Breast epithelium (tissue), 3 donors: ENCODE measurements at regions not wholly inside any gene's neighbourhood (a gene's known extent, or its start where the extent isn't known, plus 50 kb on each side); places are given as distances from the start of the nearest gene placed in this dataset.

Source experiments
- POLR2A ChIP-seq: fragments of 450-650 bp; IDR thresholded peaks from one replicate; pipeline ENCODE4 v1.6.1; 2016; ENCODE audit warnings: antibody characterized with exemption, mild to moderate bottlenecking, moderate library complexity
- POLR2AphosphoS5 ChIP-seq, 3 donors: sonication (generic); formaldehyde crosslinking; IDR thresholded peaks; one replicate each; pipeline ENCODE4 v1.6.1; 2017; ENCODE audit warnings: antibody characterized with exemption in 3 of 3
- TF ChIP-seq, protein P1 (sequence below), 3 donors: fragments of 450-650 bp; IDR thresholded peaks; one replicate each; pipeline ENCODE4 v1.5.1; 2016 to 2017; ENCODE audit warnings: antibody characterized with exemption in 3 of 3, mild to moderate bottlenecking in 3 of 3, moderate library complexity in 3 of 3

DNA sequence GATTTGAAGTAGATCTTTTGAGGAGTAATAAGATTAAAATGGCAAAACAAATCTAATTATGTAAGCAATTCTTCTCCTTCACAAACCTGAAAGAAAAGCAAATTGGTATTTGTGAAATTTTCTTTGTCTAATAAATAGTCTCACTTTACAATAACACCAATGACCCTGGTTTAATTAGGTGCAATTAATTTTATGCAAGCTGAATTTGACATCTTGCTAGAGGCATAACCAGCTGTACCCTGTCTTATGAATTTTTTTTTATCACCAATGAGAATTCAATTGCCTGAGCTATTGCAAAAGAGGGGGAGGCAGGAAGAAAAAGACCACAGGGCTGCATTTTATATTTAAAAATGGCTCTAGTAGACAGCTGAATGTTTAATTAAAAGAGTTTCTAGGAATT, 113.5 kb upstream of the IL12A start:
- TF ChIP-seq POLR2A (no peak), POLR2AphosphoS5 (IDR thresholded peaks at IDR 0.05) (no peak)
- TF ChIP-seq, protein P1, sequence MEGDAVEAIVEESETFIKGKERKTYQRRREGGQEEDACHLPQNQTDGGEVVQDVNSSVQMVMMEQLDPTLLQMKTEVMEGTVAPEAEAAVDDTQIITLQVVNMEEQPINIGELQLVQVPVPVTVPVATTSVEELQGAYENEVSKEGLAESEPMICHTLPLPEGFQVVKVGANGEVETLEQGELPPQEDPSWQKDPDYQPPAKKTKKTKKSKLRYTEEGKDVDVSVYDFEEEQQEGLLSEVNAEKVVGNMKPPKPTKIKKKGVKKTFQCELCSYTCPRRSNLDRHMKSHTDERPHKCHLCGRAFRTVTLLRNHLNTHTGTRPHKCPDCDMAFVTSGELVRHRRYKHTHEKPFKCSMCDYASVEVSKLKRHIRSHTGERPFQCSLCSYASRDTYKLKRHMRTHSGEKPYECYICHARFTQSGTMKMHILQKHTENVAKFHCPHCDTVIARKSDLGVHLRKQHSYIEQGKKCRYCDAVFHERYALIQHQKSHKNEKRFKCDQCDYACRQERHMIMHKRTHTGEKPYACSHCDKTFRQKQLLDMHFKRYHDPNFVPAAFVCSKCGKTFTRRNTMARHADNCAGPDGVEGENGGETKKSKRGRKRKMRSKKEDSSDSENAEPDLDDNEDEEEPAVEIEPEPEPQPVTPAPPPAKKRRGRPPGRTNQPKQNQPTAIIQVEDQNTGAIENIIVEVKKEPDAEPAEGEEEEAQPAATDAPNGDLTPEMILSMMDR (IDR thresholded peaks at IDR 0.05): no peak
